ENCODE measurements at regions not wholly inside any gene's neighbourhood (a gene's known extent, or its start where the extent isn't known, plus 50 kb on each side); places are given as distances from the start of the nearest gene placed in this dataset.
"Not testable (repeated sequence)": the region's sequence is repeated elsewhere in the genome, so short reads cannot be mapped to it uniquely, and the experiment has no call there.

- Mint-ChIP-seq H3K36me3 (ENCODE audit: low read depth) (peaks cover 9% of the 10 kb centered on the region), H3K4me1 (peaks cover 5% of the 10 kb centered on the region), H3K27me3 (no peaks in the 10 kb centered on the region), H3K4me3 (no peak overlapping the region), H3K9me3 (peaks cover 8% of the 10 kb centered on the region), H3K27ac (no peak overlapping the region)
- intact Hi-C loops (cut with micrococcal nuclease), result no loop called here
- DNase-seq, result no peak
Measured at GRCh38 chr10:28091913-28092312, 93.0 kb upstream of the ODAD2 start.

DNA sequence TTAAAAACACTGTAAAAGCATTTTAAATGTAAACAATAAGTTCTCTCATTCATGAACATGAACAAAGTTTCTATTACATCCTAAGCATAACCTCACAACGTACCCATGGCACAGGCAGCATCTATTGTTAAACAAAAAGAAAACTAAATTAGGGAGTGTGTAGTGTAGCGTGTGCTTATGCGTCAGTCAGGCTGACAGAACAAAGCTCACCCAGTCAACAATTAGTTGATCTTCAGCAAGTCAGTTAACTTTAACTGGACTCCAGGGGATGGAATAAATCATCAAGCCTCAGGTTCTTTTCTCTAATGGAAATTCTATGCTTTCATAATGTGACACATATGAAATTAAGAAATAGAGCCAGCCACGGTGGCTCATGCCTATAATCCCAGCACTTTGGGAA, 91.6 kb upstream of the ODAD2 start:
- intact Hi-C loops (cut with micrococcal nuclease), result no loop called here
- no peak for DNase-seq
- peaks cover 9% of the 10 kb centered on the region for H3K9me3 Mint-ChIP-seq
- H3K27ac Mint-ChIP-seq, result no peak overlapping the region
- H3K4me3 Mint-ChIP-seq, result no peak overlapping the region
- peaks cover 12% of the 10 kb centered on the region for H3K36me3 Mint-ChIP-seq (ENCODE audit: low read depth)
- no peaks in the 10 kb centered on the region for H3K27me3 Mint-ChIP-seq
- peaks cover 5% of the 10 kb centered on the region for H3K4me1 Mint-ChIP-seq

- Mint-ChIP-seq H3K36me3 (ENCODE audit: low read depth) (peaks cover 14% of the 10 kb centered on the region), H3K4me3 (no peak overlapping the region), H3K27ac (no peak overlapping the region), H3K9me3 (peaks cover 9% of the 10 kb centered on the region), H3K4me1 (peaks cover 5% of the 10 kb centered on the region), H3K27me3 (no peaks in the 10 kb centered on the region)
- DNase-seq, result peak; percentile 20
- intact Hi-C loops (cut with micrococcal nuclease), result no loop called here
Measured at GRCh38 chr10:28089467-28089866, 90.6 kb upstream of the ODAD2 start.

DNA sequence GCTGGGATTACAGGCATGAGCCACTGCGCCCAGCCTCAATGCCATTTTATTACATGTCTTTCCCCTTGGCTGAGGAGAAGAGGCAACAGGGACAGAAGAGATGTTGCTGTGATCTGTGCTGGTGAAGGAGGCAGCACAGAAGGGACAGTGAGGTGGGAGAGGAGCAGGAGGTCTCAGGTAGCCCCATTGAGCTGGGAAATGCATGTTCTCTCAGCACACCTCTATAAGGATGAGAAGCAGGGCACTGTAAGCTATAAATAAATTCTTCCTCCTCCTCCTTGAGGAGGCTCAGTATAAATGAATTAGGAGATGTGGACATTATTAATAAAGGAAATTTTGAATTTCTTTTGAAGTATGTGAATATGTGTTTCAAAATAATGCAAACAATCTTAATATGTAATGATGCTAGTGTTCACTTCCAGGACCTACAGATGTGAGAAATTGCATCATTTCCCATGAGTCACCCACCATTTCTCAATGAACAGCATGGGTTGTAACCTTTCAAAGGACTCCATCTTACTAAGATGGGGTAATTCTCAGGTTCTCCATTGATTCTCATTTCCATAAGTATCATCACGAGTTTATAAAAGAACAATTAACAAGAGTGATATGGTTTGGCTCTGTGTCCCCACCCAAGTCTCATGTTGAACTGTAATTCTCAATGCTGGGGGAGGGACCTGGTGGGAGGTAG, 88.9 kb upstream of the ODAD2 start:
- DNase-seq, result peak; percentile 28
- peaks cover 5% of the 10 kb centered on the region for H3K4me1 Mint-ChIP-seq
- H3K27me3 Mint-ChIP-seq, result no peaks in the 10 kb centered on the region
- peak overlapping the region; percentile 4 for H3K27ac Mint-ChIP-seq
- intact Hi-C loops (cut with micrococcal nuclease), result no loop called here
- peaks cover 9% of the 10 kb centered on the region for H3K9me3 Mint-ChIP-seq
- H3K4me3 Mint-ChIP-seq, result no peak overlapping the region
- peaks cover 14% of the 10 kb centered on the region for H3K36me3 Mint-ChIP-seq (ENCODE audit: low read depth)

GRCh38 chr10:28085760-28086159, 86.9 kb upstream of the ODAD2 start:
- H3K27me3 Mint-ChIP-seq; DNase-seq; H3K27ac Mint-ChIP-seq; H3K9me3 Mint-ChIP-seq; H3K4me3 Mint-ChIP-seq; intact Hi-C loops (cut with micrococcal nuclease); H3K4me1 Mint-ChIP-seq: not testable (repeated sequence)
- H3K36me3 Mint-ChIP-seq (ENCODE audit: low read depth), result peaks cover 14% of the 10 kb centered on the region

GRCh38 chr10:28082885-28083284, 84.0 kb upstream of the ODAD2 start:
- intact Hi-C loops (cut with micrococcal nuclease), result no loop called here
- H3K9me3 Mint-ChIP-seq, result peaks cover 3% of the 10 kb centered on the region
- H3K4me3 Mint-ChIP-seq, result no peak overlapping the region
- no peak for DNase-seq
- no peaks in the 10 kb centered on the region for H3K27me3 Mint-ChIP-seq
- H3K4me1 Mint-ChIP-seq, result no peaks in the 10 kb centered on the region
- peaks cover 8% of the 10 kb centered on the region for H3K36me3 Mint-ChIP-seq (ENCODE audit: low read depth)
- no peak overlapping the region for H3K27ac Mint-ChIP-seq

GRCh38 chr10:28082316-28082715, 83.4 kb upstream of the ODAD2 start:
- no peak overlapping the region for H3K4me3 Mint-ChIP-seq
- intact Hi-C loops (cut with micrococcal nuclease), result no loop called here
- H3K27ac Mint-ChIP-seq, result no peak overlapping the region
- DNase-seq, result no peak
- H3K36me3 Mint-ChIP-seq (ENCODE audit: low read depth), result peaks cover 8% of the 10 kb centered on the region
- H3K9me3 Mint-ChIP-seq, result peaks cover 3% of the 10 kb centered on the region
- no peaks in the 10 kb centered on the region for H3K27me3 Mint-ChIP-seq
- H3K4me1 Mint-ChIP-seq, result no peaks in the 10 kb centered on the region

- H3K27me3 Mint-ChIP-seq, result no peaks in the 10 kb centered on the region
Measured at GRCh38 chr10:28077889-28078288, 79.0 kb upstream of the ODAD2 start.

GRCh38 chr10:28075424-28075823, 76.5 kb upstream of the ODAD2 start:
- no peak for DNase-seq
- no peaks in the 10 kb centered on the region for H3K4me1 Mint-ChIP-seq
- H3K27ac Mint-ChIP-seq, result no peak overlapping the region
- no peaks in the 10 kb centered on the region for H3K36me3 Mint-ChIP-seq (ENCODE audit: low read depth)
- H3K27me3 Mint-ChIP-seq, result no peaks in the 10 kb centered on the region
- no peak overlapping the region for H3K4me3 Mint-ChIP-seq
- H3K9me3 Mint-ChIP-seq, result no peaks in the 10 kb centered on the region
- intact Hi-C loops (cut with micrococcal nuclease), result no loop called here

More at GRCh38 chr10:28077889-28078288, 79.0 kb upstream of the ODAD2 start:
- Mint-ChIP-seq H3K27ac (no peak overlapping the region), H3K36me3 (ENCODE audit: low read depth) (no peaks in the 10 kb centered on the region), H3K4me3 (no peak overlapping the region), H3K9me3 (no peaks in the 10 kb centered on the region), H3K4me1 (no peaks in the 10 kb centered on the region)
- DNase-seq, result peak; percentile 37
- intact Hi-C loops (cut with micrococcal nuclease), result no loop called here

DNA sequence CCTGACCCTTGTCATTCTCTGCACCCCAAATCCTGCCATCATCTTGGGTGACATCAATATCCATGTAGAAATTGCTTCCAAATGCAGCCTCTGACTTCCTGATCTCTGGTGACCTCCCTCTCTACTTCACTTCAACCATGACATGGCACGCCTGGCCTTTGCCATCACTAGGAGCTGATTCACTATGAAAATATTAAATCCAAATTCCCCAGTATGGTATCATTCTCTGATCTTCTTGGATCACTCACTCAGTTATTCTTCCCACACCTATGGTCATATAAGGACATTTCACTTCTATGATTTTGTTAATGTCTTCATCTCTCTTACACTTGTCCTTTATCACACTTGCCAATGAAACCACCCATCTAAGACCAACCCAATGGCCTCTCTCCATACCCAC, 73.7 kb upstream of the ODAD2 start:
- no peaks in the 10 kb centered on the region for H3K4me1 Mint-ChIP-seq
- DNase-seq, result no peak
- no peaks in the 10 kb centered on the region for H3K27me3 Mint-ChIP-seq
- H3K9me3 Mint-ChIP-seq, result peaks cover 3% of the 10 kb centered on the region
- H3K27ac Mint-ChIP-seq, result no peak overlapping the region
- H3K36me3 Mint-ChIP-seq (ENCODE audit: low read depth), result no peaks in the 10 kb centered on the region
- no peak overlapping the region for H3K4me3 Mint-ChIP-seq
- intact Hi-C loops (cut with micrococcal nuclease), result no loop called here

- Mint-ChIP-seq H3K27me3 (no peaks in the 10 kb centered on the region), H3K4me1 (no peaks in the 10 kb centered on the region), H3K9me3 (no peaks in the 10 kb centered on the region), H3K27ac (no peak overlapping the region), H3K4me3 (no peak overlapping the region), H3K36me3 (ENCODE audit: low read depth) (peaks cover 3% of the 10 kb centered on the region)
- intact Hi-C loops (cut with micrococcal nuclease), result no loop called here
- no peak for DNase-seq
Measured at GRCh38 chr10:28060031-28060607, 61.2 kb upstream of the ODAD2 start.

DNA sequence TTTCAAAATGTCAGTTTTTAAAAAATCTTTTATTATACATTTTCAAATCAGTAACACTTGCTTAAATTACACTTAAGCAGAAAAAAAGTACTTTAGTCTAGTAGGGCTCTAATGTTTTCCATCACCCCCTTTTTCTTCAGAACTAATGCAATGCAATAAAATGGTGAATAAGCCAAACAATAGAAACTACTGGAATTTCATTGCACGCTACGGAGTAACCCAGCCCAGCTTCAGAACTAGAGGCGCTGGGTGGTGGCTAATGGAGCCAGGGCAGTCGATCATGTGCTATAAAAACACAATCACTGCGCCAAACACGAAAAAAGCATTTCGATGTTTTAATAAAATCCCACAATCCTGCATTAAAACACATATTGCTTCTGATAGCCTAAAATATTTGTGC, 59.9 kb upstream of the ODAD2 start:
- no peak overlapping the region for H3K27ac Mint-ChIP-seq
- H3K36me3 Mint-ChIP-seq (ENCODE audit: low read depth), result peaks cover 3% of the 10 kb centered on the region
- no peaks in the 10 kb centered on the region for H3K4me1 Mint-ChIP-seq
- no peaks in the 10 kb centered on the region for H3K9me3 Mint-ChIP-seq
- no peaks in the 10 kb centered on the region for H3K27me3 Mint-ChIP-seq
- intact Hi-C loops (cut with micrococcal nuclease), result no loop called here
- no peak for DNase-seq
- no peak overlapping the region for H3K4me3 Mint-ChIP-seq

- H3K36me3 Mint-ChIP-seq (ENCODE audit: low read depth), result peaks cover 3% of the 10 kb centered on the region
- no peaks in the 10 kb centered on the region for H3K9me3 Mint-ChIP-seq
- intact Hi-C loops (cut with micrococcal nuclease), result no loop called here
- H3K4me3 Mint-ChIP-seq, result no peak overlapping the region
- H3K27ac Mint-ChIP-seq, result no peak overlapping the region
- H3K27me3 Mint-ChIP-seq, result no peaks in the 10 kb centered on the region
- no peak for DNase-seq
- no peaks in the 10 kb centered on the region for H3K4me1 Mint-ChIP-seq
Measured at GRCh38 chr10:28054228-28054860, 55.5 kb upstream of the ODAD2 start.

DNA sequence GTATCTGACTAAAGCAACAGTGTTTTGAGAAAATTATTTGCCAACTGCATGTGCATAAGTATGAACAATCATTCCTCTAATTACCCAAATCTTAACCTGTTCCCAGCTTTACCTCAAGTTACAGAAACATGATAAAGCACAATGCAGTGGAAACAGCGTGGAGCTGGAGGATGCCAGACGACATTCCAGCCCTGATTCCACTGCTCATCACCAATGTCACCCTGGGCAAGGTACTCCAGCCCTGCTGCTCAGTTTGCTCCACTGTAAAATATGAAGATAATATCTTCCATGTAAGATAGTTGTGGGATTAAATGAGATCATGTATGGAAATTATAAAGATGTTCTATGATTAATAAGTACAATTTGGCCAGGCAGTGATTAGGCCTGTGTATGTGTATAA, 50.4 kb upstream of the ODAD2 start:
- intact Hi-C loops (cut with micrococcal nuclease), result no loop called here
- no peak overlapping the region for H3K27ac Mint-ChIP-seq
- H3K4me3 Mint-ChIP-seq, result no peak overlapping the region
- no peaks in the 10 kb centered on the region for H3K4me1 Mint-ChIP-seq
- H3K36me3 Mint-ChIP-seq (ENCODE audit: low read depth), result no peaks in the 10 kb centered on the region
- no peaks in the 10 kb centered on the region for H3K9me3 Mint-ChIP-seq
- no peak for DNase-seq
- H3K27me3 Mint-ChIP-seq, result no peaks in the 10 kb centered on the region

Data from activated CD4-positive, alpha-beta T cell treated with anti-CD3 and anti-CD28 coated beads, Interleukin-2, amount 10 ng/mL, durations not matched to agents 24 days and 14 days (primary cell).